Activated CD4-positive, alpha-beta T cell treated with anti-CD3 and anti-CD28 coated beads, Interleukin-2, amount 50 U/mL, for 1 hour (primary cell): ENCODE measurements at regions not wholly inside any gene's neighbourhood (a gene's known extent, or its start where the extent isn't known, plus 50 kb on each side); places are given as distances from the start of the nearest gene placed in this dataset.

Experiments
- DNase-seq: peaks from one replicate; pipeline ENCODE4 v3.0.0-alpha.2; 2020

- no peak for DNase-seq
Measured at GRCh38 chr15:70504299-70504951, 258.9 kb downstream of the UACA start.

DNA sequence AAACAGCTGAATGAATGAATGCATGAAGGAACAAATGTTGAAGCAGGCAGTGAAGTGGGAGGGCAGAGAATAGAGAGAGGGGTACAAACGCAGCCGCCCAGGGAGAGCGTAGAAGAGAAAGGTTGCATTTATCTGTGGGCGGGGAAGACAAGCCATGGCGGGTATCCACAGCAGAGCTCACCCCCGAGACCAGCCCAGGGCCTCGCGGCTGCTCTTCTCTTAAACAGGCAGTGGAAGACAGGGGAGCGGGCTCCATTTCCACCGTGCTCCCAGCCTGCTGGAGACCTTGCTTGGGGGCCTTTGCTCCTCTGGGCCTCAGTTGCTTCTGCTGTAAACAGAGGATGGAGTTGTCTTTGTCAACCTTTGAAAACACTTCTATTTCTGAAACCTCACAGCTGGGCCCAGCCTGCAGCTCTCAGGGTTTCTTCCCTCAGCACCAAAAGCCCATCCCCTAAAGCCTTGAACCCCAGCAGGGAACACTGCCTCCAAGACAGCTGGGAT, 259.5 kb downstream of the UACA start:
- DNase-seq: no peak

GRCh38 chr15:70503073-70503745, 260.1 kb downstream of the UACA start:
- no peak for DNase-seq

- DNase-seq: no peak
Measured at GRCh38 chr15:70502529-70502928, 260.8 kb downstream of the UACA start.

- no peak for DNase-seq
Measured at GRCh38 chr15:70501849-70502248, 261.5 kb downstream of the UACA start.

- DNase-seq: no peak
Measured at GRCh38 chr15:70501121-70501727, 262.1 kb downstream of the UACA start.

DNA sequence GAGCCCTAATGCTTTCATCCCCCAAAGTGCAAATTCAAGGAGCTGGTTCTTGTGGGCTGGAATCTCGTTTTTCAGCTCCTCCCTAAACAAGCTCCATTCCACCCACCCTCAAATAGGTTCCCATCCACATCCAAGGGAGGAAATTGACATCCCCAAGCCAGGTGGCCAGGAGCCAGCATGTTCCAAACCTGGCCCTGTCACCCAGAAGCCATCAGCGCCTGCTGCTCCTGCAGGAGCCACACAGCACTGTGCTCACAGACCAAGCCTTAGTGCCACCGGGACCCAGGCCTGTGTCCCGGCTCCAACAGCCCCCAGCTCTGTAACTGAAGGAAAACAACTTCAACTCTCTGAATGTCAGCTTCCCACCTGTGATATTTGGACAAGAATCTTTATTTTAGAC, 263.6 kb downstream of the UACA start:
- DNase-seq: no peak

GRCh38 chr15:70498096-70498626, 265.2 kb downstream of the UACA start:
- no peak for DNase-seq

DNA sequence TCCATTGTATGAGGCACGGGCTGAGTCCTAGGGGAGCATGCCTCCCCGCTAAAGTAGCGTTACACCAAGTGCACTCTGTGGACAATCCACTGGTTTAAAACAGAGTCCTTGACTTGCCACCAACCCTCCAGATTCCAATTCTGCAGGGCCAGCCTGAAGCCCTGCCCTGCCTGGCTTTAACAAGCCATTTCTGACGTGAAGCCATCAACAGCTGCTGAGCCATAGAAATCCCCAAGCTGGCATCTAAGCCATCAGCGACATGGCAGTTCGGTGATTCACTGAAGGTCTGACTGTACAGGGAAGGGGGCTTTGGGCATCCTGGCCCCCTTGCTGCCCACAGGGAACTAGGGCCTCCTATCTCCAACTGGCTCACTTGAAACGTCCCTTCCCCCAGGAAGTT, 265.7 kb downstream of the UACA start:
- no peak for DNase-seq

GRCh38 chr15:70495991-70496599, 267.3 kb downstream of the UACA start:
- DNase-seq: no peak

GRCh38 chr15:70494852-70495571, 268.3 kb downstream of the UACA start:
- no peak for DNase-seq

DNA sequence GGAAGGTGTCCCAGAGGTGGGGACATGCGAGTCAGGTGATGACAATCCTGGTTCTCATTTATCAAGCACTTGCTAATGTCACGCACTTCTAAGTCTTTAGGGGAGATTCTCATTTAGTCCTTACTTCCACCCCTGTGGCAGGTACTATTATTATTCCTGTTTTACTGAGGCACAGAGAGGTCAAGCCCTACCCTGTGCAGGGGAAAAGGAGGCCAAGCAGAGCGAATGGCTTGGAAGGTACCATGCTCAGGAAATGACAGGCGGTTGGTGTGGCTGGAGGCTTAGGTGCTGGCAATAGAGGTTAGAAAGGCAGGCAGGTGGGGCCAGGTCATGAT, 268.9 kb downstream of the UACA start:
- no peak for DNase-seq

DNA sequence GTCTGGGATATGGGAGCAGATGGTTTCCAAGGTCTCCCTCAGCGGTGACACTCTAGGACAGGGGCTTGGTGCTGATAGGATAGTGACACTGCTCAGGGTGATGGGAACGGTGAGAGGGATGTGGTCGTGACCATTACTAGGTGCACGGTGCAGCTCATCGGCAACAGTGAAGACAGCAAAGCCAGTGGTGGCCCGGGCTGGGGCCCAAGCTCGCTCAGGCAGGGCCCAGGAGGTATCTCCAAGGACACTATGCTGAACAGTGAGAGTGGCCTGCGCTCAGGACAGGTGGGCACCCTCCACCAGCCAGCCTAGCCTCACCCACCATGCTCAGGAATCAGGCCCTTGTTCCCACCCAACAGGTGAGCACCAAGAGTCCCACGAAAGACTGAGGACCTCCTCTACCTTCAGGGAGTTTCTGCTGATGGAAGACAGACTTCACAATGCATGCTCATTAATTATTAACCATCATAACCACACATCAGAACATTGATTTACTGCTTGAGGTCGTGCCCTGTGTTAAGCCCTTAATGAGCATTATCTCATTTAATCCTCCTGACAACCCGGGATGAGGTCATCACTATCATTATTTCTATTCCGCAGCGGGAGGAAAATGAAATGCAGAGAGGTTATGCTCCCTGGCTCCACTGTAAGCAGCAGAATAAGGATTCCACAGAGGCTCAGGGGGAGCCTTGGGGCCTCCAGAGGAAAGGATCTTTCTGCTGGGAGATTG, 269.4 kb downstream of the UACA start:
- no peak for DNase-seq

DNA sequence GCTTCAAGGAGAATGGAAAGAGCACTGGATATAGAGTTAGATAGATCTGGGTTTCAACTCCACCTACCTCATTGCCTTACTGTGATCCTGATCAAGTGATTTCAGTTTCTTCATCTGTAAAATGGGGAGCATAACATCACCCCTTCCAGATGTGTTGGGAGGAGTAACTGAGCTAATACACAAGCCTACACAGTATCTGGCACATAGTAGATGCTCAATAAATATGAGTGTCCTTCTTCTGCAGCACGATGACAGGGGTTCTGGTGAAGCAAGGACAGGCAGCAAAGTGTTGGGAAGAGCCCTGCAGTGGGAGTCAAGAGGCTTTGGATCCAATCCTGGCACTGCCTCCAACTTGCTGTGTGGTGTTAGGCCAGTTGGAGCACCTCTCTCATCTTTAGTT, 270.0 kb downstream of the UACA start:
- DNase-seq: no peak

GRCh38 chr15:70492240-70493177, 270.8 kb downstream of the UACA start:
- peak; percentile 77 for DNase-seq

- DNase-seq: no peak
Measured at GRCh38 chr15:70491641-70492040, 271.7 kb downstream of the UACA start.

DNA sequence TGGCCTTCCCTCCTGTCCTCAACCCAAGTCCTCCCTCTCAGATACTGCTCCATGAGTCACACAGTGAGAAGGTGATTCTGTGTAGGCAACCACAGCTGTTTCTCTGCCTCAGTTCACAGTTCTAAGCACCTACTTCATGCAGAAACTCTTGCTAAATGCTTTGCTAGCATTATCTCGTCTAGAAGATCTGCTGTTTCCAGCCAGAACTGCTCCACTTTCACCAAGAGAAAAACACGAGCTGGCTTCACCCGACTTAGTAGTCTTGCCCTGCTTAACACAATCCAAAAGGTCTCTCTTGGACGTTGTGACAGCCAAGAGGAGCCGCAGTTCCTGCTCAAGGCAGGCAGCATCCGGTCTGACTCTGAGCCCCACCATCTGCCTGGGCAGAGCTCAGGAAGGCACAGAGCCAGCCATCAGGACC, 272.1 kb downstream of the UACA start:
- no peak for DNase-seq

- no peak for DNase-seq
Measured at GRCh38 chr15:70490838-70491155, 272.6 kb downstream of the UACA start.

- DNase-seq: no peak
Measured at GRCh38 chr15:70490148-70490837, 273.1 kb downstream of the UACA start.
